ENCODE measurements at regions not wholly inside any gene's neighbourhood (a gene's known extent, or its start where the extent isn't known, plus 50 kb on each side); places are given as distances from the start of the nearest gene placed in this dataset.
A peak's percentile ranks its signal among the peaks of the same experiment; 100 is the strongest.

DNA sequence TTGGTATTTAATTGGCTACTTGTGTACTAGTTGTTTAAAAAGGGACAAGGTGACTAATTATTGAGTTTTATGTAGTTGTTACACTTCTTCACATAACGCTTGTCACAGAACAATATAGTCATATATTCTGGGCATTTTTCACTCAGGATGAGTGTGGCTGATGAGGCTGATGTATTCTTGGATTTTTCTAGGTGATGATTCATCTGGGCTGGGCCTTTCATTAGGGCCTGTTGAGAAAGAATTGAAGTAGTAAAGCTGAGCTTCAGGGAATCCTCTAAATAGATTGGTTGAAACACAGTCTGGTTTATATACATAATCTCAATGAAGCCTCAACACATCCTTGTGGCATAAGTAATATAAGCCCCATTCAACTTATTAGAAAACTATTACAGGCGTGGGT, 445.7 kb downstream of the DAD1 start (continued):
- TF ChIP-seq, protein P1, sequence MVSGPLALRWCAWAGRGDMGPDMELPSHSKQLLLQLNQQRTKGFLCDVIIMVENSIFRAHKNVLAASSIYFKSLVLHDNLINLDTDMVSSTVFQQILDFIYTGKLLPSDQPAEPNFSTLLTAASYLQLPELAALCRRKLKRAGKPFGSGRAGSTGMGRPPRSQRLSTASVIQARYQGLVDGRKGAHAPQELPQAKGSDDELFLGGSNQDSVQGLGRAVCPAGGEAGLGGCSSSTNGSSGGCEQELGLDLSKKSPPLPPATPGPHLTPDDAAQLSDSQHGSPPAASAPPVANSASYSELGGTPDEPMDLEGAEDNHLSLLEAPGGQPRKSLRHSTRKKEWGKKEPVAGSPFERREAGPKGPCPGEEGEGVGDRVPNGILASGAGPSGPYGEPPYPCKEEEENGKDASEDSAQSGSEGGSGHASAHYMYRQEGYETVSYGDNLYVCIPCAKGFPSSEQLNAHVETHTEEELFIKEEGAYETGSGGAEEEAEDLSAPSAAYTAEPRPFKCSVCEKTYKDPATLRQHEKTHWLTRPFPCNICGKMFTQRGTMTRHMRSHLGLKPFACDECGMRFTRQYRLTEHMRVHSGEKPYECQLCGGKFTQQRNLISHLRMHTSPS (CRISPR knock-in tag; IDR thresholded peaks at IDR 0.05; ENCODE audit: low read depth) = no peak
- TF ChIP-seq ZC3H13 (CRISPR knock-in tag; IDR thresholded peaks at IDR 0.05) = no peak

DNA sequence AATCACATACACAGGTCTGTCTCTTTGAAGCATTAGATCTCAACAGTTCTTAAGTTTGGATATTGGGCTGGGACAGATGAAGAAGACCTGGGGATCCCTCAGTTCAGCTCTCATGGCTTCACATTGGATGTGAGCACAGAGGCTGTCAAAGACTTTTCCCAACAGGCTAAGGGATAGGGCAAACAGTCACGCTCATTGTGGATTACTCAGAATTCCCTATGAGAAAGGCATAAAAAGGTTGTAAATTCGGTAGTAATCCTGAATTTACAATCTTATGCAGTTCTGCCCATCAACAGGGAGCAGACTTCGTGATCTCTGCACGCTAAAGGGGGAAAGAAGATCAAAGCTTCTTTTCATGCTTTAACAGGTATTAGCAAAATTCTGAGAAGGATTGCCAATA, 448.4 kb downstream of the DAD1 start:
- FAIRE-seq = no peak
- H3K9ac ChIP-seq (ENCODE audit: insufficient read depth, low read depth, low read length) = no peak overlapping the region
- no peak overlapping the region for H3K4me2 ChIP-seq (ENCODE audit: low read depth, low read length)
- WGBS (ENCODE audit: low lambda C conversion rate) = 14% methylated on average over 4 of the region's 4 CpGs
- H3K79me2 ChIP-seq (ENCODE audit: insufficient read depth, low read length) = no peaks in the 10 kb centered on the region
- no peaks in the 10 kb centered on the region for H3K9me3 ChIP-seq (ENCODE audit: low read length)
- in situ Hi-C loops (cut with HindIII; ENCODE audit: extremely low pct_ligation_motif_present, low pct_unique_long_range_greater_than_20kb) = no loop called here
- BruUV-seq (replicated peaks) = no TSS peak
- no peak overlapping the region for H3K27ac ChIP-seq (ENCODE audit: extremely low read length, insufficient read depth, low read length)
- intact Hi-C loops (cut with micrococcal nuclease; ENCODE audit: unreplicated experiment) = no loop called here
- H3K4me1 ChIP-seq (ENCODE audit: insufficient read depth, low read length) = no peaks in the 10 kb centered on the region
- no peaks in the 10 kb centered on the region for H3K36me3 ChIP-seq (replicated peaks in 1 of 2; ENCODE audit: control insufficient read depth in 1 of 2, insufficient read depth in 2 of 2, low read length in 2 of 2)
- no peaks in the 10 kb centered on the region for H3K27me3 ChIP-seq (ENCODE audit: control insufficient read depth in 1 of 2, insufficient read depth in 2 of 2, low read length in 2 of 2)
- no peak overlapping the region for H3K4me3 ChIP-seq (replicated peaks in 1 of 3; ENCODE audit: insufficient read depth in 1 of 3, low read depth in 2 of 3, low read length in 3 of 3)
- H4K20me1 ChIP-seq (ENCODE audit: insufficient read depth, low read length) = no peaks in the 10 kb centered on the region
- no peak overlapping the region for H2AFZ ChIP-seq (ENCODE audit: low read length)
- DNase-seq (ENCODE audit: low spot score) = no peak
- CTCF ChIA-PET (ENCODE audit: low intra/inter-chr PET ratio, low total read pairs) = no interaction called here
- POLR2A ChIA-PET = no interaction called here
- no peak for ATAC-seq
- no peak for TF ChIP-seq RFXAP (CRISPR knock-in tag; IDR thresholded peaks at IDR 0.05; ENCODE audit: borderline replicate concordance)
- TF ChIP-seq ZSCAN12 (CRISPR knock-in tag; IDR thresholded peaks at IDR 0.05) = no peak

DNA sequence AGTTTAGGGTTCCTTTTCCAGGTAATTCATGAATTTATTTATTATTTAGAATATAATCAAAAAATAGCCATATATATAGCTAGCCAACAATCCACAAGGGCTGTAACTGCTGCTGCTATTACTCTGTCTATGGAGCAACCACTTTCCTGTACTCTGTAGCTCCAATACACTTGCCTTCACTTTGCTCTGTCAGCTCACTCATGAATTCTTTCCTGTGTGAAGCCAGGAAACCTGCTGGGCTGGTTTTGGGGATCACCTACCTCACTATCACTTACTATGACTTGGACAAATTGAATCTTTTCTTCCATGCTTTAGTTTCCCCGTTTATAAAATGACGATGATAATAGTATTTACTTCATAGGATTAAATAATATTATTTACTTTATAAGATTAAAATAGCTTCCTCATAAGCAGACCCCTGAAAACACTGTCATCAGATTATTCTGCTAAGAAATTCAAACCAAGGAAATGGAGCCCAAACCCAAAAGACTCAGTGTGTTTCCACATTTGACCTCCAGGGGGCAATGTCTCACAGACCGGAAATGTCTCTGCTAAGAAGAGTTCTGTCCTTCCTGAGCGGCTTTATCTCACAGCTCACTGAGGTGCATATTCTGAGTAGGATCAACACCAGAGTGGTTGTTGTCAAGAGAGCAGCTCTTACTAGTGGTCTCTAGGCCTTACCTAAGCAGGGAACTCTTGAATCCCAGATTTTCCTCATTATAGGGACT, 457.1 kb downstream of the DAD1 start:
- no peaks in the 10 kb centered on the region for H3K4me1 ChIP-seq (ENCODE audit: insufficient read depth, low read length)
- intact Hi-C loops (cut with micrococcal nuclease; ENCODE audit: unreplicated experiment) (no loop called here), in situ Hi-C loops (cut with HindIII; ENCODE audit: extremely low pct_ligation_motif_present, low pct_unique_long_range_greater_than_20kb) (no loop called here)
- no TSS peak for BruUV-seq (replicated peaks)
- TF ChIP-seq, protein P2, sequence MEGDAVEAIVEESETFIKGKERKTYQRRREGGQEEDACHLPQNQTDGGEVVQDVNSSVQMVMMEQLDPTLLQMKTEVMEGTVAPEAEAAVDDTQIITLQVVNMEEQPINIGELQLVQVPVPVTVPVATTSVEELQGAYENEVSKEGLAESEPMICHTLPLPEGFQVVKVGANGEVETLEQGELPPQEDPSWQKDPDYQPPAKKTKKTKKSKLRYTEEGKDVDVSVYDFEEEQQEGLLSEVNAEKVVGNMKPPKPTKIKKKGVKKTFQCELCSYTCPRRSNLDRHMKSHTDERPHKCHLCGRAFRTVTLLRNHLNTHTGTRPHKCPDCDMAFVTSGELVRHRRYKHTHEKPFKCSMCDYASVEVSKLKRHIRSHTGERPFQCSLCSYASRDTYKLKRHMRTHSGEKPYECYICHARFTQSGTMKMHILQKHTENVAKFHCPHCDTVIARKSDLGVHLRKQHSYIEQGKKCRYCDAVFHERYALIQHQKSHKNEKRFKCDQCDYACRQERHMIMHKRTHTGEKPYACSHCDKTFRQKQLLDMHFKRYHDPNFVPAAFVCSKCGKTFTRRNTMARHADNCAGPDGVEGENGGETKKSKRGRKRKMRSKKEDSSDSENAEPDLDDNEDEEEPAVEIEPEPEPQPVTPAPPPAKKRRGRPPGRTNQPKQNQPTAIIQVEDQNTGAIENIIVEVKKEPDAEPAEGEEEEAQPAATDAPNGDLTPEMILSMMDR (CRISPR knock-in tag; IDR thresholded peaks at IDR 0.05) = peak; percentile 56
- peak; percentile 47; the same call in 1 of the 2 replicates for TF ChIP-seq PHF21A (CRISPR knock-in tag; IDR thresholded peaks at IDR 0.05)
- TF ChIP-seq SAFB2 (CRISPR knock-in tag; IDR thresholded peaks at IDR 0.05; ENCODE audit: borderline replicate concordance, low read depth) = no peak
- TF ChIP-seq CBX1 (IDR thresholded peaks at IDR 0.05; ENCODE audit: low read depth) = peak; percentile 72
- peak; percentile 43; the same call in 1 of the 2 replicates for TF ChIP-seq GABPB1 (CRISPR knock-in tag; IDR thresholded peaks at IDR 0.05)
- 0 out of 2 replicates have a peak, but pooled peaks have one; percentile 22 for TF ChIP-seq GABPA (IDR thresholded peaks at IDR 0.05; ENCODE audit: low read depth, low read length)
- TF ChIP-seq GABPA (CRISPR knock-in tag; IDR thresholded peaks at IDR 0.05; ENCODE audit: low read depth) = peak; percentile 80
- no peak overlapping the region for H3K27ac ChIP-seq (ENCODE audit: extremely low read length, insufficient read depth, low read length)
- H3K9me3 ChIP-seq (ENCODE audit: low read length) = 0 out of 2 replicates have a peak, but pooled peaks cover 4% of the 10 kb centered on the region
- H3K79me2 ChIP-seq (ENCODE audit: insufficient read depth, low read length) = no peaks in the 10 kb centered on the region
- no peak overlapping the region for H3K4me3 ChIP-seq (replicated peaks in 1 of 3; ENCODE audit: insufficient read depth in 1 of 3, low read depth in 2 of 3, low read length in 3 of 3)
- no peak overlapping the region for H3K9ac ChIP-seq (ENCODE audit: insufficient read depth, low read depth, low read length)
- FAIRE-seq (no peak), DNase-seq (ENCODE audit: low spot score) (peak; percentile 32), ATAC-seq (peak; percentile 43; the same call in 2 of the 3 replicates)
- POLR2A ChIA-PET = no interaction called here
- no peaks in the 10 kb centered on the region for H3K36me3 ChIP-seq (replicated peaks in 1 of 2; ENCODE audit: control insufficient read depth in 1 of 2, insufficient read depth in 2 of 2, low read length in 2 of 2)
- 19% methylated on average over 4 of the region's 4 CpGs for WGBS (ENCODE audit: low lambda C conversion rate)
- H4K20me1 ChIP-seq (ENCODE audit: insufficient read depth, low read length) = no peaks in the 10 kb centered on the region
- CTCF ChIA-PET (ENCODE audit: low intra/inter-chr PET ratio, low total read pairs) = no interaction called here
- no peak overlapping the region for H3K4me2 ChIP-seq (ENCODE audit: low read depth, low read length)
- H2AFZ ChIP-seq (ENCODE audit: low read length) = no peak overlapping the region
- no peaks in the 10 kb centered on the region for H3K27me3 ChIP-seq (ENCODE audit: control insufficient read depth in 1 of 2, insufficient read depth in 2 of 2, low read length in 2 of 2)

Data from HepG2 (cell line).